ENCODE measurements at regions not wholly inside any gene's neighbourhood (a gene's known extent, or its start where the extent isn't known, plus 50 kb on each side); places are given as distances from the start of the nearest gene placed in this dataset.
"Not testable (repeated sequence)": the region's sequence is repeated elsewhere in the genome, so short reads cannot be mapped to it uniquely, and the experiment has no call there.

- no peak for DNase-seq (ENCODE audit: low spot score)
Measured at GRCh38 chr12:47373554-47374150, 293.9 kb upstream of the AMIGO2 start.

DNA sequence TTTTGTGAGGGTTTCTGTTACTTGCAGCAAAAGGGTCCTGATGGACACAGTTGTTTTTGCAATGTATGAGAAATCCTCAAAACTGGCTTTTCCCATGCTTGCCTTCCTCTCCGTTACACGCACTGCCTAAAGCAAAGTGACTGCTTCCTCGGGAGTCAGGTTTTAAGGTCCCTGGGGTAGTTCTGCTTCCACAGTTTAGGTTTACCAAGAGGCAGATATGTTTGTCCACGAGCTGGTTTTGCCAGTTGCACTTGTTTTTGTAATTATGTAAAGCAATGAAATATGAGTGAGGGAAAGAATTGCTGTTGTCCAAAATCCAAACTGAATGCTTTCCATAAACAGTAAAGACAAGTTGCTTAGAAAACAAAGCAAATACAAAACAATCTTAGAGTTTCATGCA is 290.7 kb upstream of the AMIGO2 start:
- no peak for DNase-seq (ENCODE audit: low spot score)

- DNase-seq (ENCODE audit: low spot score), result no peak
Measured at GRCh38 chr12:47369085-47369484, 289.3 kb upstream of the AMIGO2 start.

GRCh38 chr12:47367912-47368537 is 288.3 kb upstream of the AMIGO2 start:
- DNase-seq (ENCODE audit: low spot score), result no peak

- no peak for DNase-seq (ENCODE audit: low spot score)
Measured at GRCh38 chr12:47366579-47366978, 286.8 kb upstream of the AMIGO2 start.

DNA sequence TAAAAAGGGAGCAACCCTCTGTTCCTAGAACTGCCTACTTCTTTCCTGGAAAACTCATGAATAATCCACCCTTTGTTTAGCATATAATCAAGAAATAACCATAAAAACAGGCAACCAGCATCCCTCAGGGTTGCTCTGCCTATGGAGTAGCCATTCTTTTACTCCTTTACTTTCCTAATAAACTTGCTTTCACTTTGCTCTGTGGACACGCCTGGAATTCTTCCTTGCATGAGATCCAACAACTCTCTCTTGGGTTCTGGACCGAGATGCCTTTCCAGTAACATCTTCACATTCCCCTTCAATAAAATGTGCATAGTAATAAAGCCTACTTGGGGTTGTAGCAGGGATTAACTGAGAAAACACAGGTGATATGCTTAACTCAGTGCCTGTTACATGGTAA is 286.4 kb upstream of the AMIGO2 start:
- no peak for DNase-seq (ENCODE audit: low spot score)

DNA sequence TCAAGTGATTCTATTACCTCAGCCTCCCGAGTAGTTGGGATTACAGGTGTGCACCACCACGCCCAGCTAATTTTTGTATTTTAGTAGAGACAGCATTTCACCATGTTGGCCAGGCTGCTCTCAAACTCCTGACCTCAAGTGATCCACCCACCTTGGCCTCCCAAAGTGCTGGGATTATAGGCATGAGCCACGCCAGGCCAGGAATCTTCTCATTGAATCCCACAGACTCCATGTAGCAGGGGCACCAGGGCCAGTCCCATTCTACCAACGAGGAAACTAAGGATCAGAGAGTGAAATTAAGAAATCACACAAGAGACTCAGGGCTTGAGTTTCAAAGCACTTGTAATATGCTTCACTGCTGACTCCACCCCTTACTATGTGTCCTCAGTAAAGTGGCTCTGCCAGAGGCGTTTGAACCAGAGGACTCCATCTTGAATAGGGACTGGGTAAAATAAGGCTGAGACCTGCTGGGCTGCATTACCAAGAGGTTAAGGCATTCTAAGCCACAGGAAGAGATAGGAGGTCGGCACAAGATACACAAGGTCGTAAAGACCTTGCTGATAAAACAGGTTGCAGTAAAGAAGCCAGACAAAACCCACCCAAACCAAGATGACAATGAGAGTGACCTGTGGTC is 285.8 kb upstream of the AMIGO2 start:
- not testable (repeated sequence) for DNase-seq (ENCODE audit: low spot score)

- no peak for DNase-seq (ENCODE audit: low spot score)
Measured at GRCh38 chr12:47364261-47364660, 284.5 kb upstream of the AMIGO2 start.

- no peak for DNase-seq (ENCODE audit: low spot score)
Measured at GRCh38 chr12:47362126-47362705, 282.5 kb upstream of the AMIGO2 start.

DNA sequence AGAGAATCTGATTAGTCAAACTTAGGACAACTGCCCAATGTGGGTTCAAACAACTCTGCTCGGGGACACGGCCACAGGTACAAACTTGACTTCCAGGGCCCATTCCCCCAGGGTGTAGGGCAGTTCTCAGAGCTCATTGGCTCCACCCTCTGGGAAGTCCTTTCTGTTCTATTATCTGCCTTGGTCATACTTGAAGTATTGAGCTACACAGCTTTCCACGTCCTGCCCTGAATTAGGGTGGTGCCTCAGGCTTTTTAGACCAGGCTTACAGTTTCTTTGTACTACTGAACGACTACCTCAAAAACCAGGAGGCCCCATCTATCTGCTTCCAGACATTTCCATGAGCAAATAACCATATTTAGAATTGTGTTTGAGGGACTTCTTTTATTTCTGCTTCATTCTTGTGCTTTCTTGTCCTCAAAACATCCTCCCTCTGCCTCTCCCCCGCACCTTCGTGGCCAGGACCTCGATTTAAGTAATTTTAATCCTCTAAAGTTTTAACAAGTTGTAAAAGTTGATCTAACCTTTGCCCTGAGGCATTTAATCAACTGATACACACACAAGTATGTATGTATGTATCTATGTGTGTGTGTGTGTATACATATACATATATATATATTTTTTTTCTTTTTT is 281.7 kb upstream of the AMIGO2 start:
- DNase-seq (ENCODE audit: low spot score), result peak; percentile 7

GRCh38 chr12:47360771-47361388 is 281.1 kb upstream of the AMIGO2 start:
- DNase-seq (ENCODE audit: low spot score), result no peak

DNA sequence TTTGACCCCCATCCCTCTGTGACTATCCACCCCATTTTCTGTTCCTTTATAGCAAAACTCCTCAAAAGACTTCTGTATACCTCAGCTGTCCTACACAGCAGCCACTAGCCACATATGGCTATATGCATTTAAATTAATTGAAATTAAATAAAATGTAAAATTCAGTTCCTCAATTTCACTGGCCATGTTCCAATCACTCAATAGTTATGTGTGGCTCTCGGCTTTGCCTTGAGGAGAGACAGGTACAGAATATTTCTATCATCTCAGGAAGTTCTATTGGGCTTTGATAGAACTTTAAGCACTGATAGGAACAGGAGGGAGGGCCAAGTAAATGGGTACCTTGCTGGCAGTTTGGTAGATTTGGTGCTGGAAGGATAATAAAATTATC is 280.3 kb upstream of the AMIGO2 start:
- no peak for DNase-seq (ENCODE audit: low spot score)

DNA sequence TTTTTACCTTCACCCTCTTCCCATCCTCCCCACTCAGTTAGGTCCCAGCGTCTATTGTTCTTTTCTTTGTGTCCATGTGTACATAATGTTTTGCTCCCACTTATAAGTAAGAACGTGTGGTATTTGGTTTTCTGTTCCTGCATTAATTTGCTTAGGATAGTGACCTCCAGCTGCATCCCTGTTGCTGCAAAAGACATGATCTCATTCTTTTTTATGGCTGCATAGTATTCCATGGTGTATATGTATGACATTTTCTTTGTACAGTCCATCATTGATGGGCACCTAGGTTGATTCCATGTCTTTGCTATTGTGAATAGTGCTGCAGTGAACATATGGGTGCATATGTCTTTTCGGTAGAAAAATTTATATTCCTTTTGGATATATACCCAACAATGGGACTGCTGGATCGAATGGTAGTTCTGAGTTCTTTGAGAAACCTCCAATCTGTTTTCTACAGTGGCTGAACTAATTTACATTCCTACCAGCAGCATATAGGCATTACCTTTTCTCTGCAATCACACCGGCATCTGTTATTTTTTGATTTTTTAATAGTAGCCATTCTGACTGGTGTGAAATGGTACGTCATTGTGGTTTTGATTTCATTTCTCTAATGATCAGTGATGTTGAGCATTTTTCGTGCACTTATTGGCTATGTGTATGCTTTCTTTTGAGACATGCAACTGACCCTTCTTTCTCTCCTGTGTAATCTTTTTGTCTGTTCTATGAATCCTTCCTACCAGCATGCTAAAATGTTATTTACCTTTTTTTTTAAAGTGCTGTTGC is 279.7 kb upstream of the AMIGO2 start:
- no peak for DNase-seq (ENCODE audit: low spot score)

DNA sequence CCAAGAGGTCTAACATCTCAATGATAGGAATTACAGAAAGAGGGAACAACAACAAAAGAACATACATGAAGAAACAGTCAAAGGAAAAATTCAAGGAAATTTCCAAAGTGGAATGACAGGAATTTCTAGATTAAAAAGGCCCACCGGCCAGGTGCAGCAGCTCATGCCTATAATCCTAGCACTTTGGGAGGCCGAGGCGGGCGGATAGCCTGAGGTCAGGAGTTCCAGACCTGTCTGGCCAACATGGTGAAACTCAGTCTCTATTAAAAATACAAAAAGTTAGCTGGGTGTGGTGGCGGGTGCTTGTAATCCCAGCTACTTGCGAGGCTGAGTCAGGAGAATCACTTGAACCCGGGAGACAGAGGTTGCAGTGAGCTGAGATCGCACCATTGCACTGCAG is 277.2 kb upstream of the AMIGO2 start:
- DNase-seq (ENCODE audit: low spot score), result not testable (repeated sequence)

GRCh38 chr12:47356129-47356700 is 276.5 kb upstream of the AMIGO2 start:
- DNase-seq (ENCODE audit: low spot score), result no peak

GRCh38 chr12:47353508-47353907 is 273.7 kb upstream of the AMIGO2 start:
- no peak for DNase-seq (ENCODE audit: low spot score)

DNA sequence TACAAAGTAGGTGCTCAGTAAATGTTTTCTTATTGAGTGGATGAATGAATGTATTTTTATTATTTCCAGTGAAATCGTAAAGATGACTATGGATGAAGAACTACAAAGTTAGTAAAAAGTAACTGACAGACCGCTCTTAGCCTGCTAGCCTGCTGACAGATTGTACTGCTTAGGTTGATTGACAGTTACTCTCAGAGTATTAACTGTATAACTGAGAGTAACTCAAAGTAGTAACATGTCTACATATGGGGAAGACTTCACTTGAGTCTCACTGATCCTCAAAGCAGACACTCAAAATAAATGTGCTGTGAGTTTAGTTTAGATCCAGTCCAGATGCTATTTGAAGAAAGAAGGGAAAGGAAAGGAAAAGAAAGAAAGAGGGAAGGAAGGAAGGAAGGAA is 272.3 kb upstream of the AMIGO2 start:
- DNase-seq (ENCODE audit: low spot score), result no peak

DNA sequence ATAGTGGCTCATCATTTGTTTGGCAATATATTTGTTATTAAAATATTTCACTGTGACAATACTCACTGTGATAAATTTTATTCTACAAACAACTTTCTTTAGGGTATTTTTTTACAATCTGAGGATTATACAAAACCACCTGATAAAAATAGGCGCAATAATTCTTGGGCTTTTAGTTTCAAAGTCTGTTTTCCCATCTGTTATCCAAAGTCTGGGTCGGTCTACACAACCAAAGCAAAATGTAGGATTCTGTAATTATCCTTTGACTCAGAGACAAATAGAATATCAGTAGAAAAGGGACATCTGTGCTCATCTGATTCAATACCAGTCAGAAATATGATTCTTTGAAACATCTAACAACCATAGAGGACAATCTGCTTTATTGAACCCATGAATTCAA is 271.8 kb upstream of the AMIGO2 start:
- no peak for DNase-seq (ENCODE audit: low spot score)

- no peak for DNase-seq (ENCODE audit: low spot score)
Measured at GRCh38 chr12:47350062-47350408, 270.3 kb upstream of the AMIGO2 start.

GRCh38 chr12:47349137-47350061 is 269.6 kb upstream of the AMIGO2 start:
- no peak for DNase-seq (ENCODE audit: low spot score)

Measured in hematopoietic multipotent progenitor cell treated with erythropoietin and hydrocortisone succinate and interleukin-3 and kit ligand, for 15 days (in vitro differentiated cells).